ENCODE measurements at regions not wholly inside any gene's neighbourhood (a gene's known extent, or its start where the extent isn't known, plus 50 kb on each side); places are given as distances from the start of the nearest gene placed in this dataset.

GRCh38 chr1:56285554-56286402 is 293.6 kb downstream of the PLPP3 start:
- TF ChIP-seq EZH2phosphoT487 (IDR thresholded peaks at IDR 0.05; ENCODE audit: borderline replicate concordance) (no peak), CTCF (conservative IDR thresholded peaks at IDR 0.05; ENCODE audit: low read length) (no peak)

All from Loucy (cell line).